ENCODE measurements at regions not wholly inside any gene's neighbourhood (a gene's known extent, or its start where the extent isn't known, plus 50 kb on each side); places are given as distances from the start of the nearest gene placed in this dataset.

GRCh38 chr9:36763778-36764177 lies 191.1 kb downstream of the MELK start:
- DNase-seq (ENCODE audit: low spot score), result no peak

- DNase-seq (ENCODE audit: low spot score), result no peak
These were observed 191.8 kb downstream of the MELK start for GRCh38 chr9:36764364-36765076.

- DNase-seq (ENCODE audit: low spot score), result no peak
These were observed 192.3 kb downstream of the MELK start for GRCh38 chr9:36765077-36765390.

GRCh38 chr9:36765468-36766341 lies 193.0 kb downstream of the MELK start:
- DNase-seq (ENCODE audit: low spot score), result peak; percentile 49

- DNase-seq (ENCODE audit: low spot score), result no peak
These were observed 196.0 kb downstream of the MELK start for GRCh38 chr9:36768677-36769076.

- DNase-seq (ENCODE audit: low spot score), result no peak
These were observed 197.3 kb downstream of the MELK start for GRCh38 chr9:36770025-36770424.

GRCh38 chr9:36772449-36773403 lies 200.0 kb downstream of the MELK start:
- DNase-seq (ENCODE audit: low spot score), result no peak

GRCh38 chr9:36778682-36779081 lies 206.0 kb downstream of the MELK start:
- DNase-seq (ENCODE audit: low spot score), result no peak

- no peak for DNase-seq (ENCODE audit: low spot score)
These were observed 206.9 kb downstream of the MELK start for GRCh38 chr9:36779582-36779981.

GRCh38 chr9:36780186-36780585 lies 207.5 kb downstream of the MELK start:
- DNase-seq (ENCODE audit: low spot score), result no peak

- peak; percentile 80 for DNase-seq (ENCODE audit: low spot score)
These were observed 208.8 kb downstream of the MELK start for GRCh38 chr9:36781533-36781932.
